Endothelial cell of umbilical vein (primary cell): ENCODE measurements at regions not wholly inside any gene's neighbourhood (a gene's known extent, or its start where the extent isn't known, plus 50 kb on each side); places are given as distances from the start of the nearest gene placed in this dataset.

Experiments
- BruUV-seq: library from RNA; stranded (reverse); fragments of 400-500 nt; replicated peaks from 2 replicates; lab custom pipeline; 2021; lab: Mats Ljungman, UMichigan
- CTCF ChIA-PET: fragments of 300-600, 350-600 bp; sonication (Branson Sonifier 250); formaldehyde crosslinking; loops from one replicate; lab custom pipeline; 2021; ENCODE audit warnings: antibody characterized with exemption, inconsistent platforms; lab: Charles Lee
- POLR2A ChIA-PET: fragments of 300-600, 350-600 bp; sonication (Branson Sonifier 250); formaldehyde crosslinking; loops from one replicate; lab custom pipeline; 2021; ENCODE audit warnings: antibody characterized with exemption, inconsistent platforms; lab: Charles Lee
- DNase-seq: peaks from one replicate; pipeline ENCODE4 v3.0.0-alpha.2; 2011; ENCODE audit warnings: low read depth, low spot score
- FAIRE-seq: peaks from 2 replicates; lab custom pipeline; 2011; peaks lifted over from hg19 to GRCh38; lab: Jason Lieb, UNC
- H2AFZ ChIP-seq: 2 replicates; pipeline ENCODE4 v1.6.0; 2012; ENCODE audit warnings: low read depth, low read length, control low read depth, inconsistent platforms
- H3K27ac ChIP-seq: 2 replicates; pipeline ENCODE4 v1.5.1; 2011; ENCODE audit warnings: low read depth, mild to moderate bottlenecking, control low read depth, low read length, moderate library complexity; ENCODE audit not compliant: insufficient read depth
- H3K27me3 ChIP-seq, 2 experiments: 2 replicates each; pipeline versions ENCODE4 v1.6.0 to v1.6.1; 2011; ENCODE audit warnings: low read length in 2 of 2, mixed read lengths in 1 of 2; ENCODE audit not compliant: control insufficient read depth in 2 of 2, insufficient read depth in 2 of 2
- H3K36me3 ChIP-seq, 2 experiments: 2 replicates in 1 of 2; 3 replicates in 1 of 2; pipeline ENCODE4 v1.5.1; 2011; ENCODE audit warnings: low read length in 2 of 2, mild to moderate bottlenecking in 1 of 2, moderate library complexity in 1 of 2; ENCODE audit not compliant: control insufficient read depth in 2 of 2, insufficient read depth in 2 of 2; ENCODE audit errors: extremely low read depth in 1 of 2
- H3K4me1 ChIP-seq: 3 replicates; pipeline ENCODE4 v1.5.1; 2011; ENCODE audit warnings: mild to moderate bottlenecking, low read length; ENCODE audit not compliant: control insufficient read depth, insufficient read depth; ENCODE audit errors: extremely low read depth
- H3K4me2 ChIP-seq: 2 replicates; pipeline ENCODE4 v1.6.1; 2011; ENCODE audit warnings: low read length, control low read depth, mixed read lengths; ENCODE audit not compliant: insufficient read depth
- H3K4me3 ChIP-seq, 3 experiments: fragments of 200-600 bp in 1 of 3; sonication (generic), shearing (Covaris generic) in 1 of 3; replicated peaks in 1 of 3; 2 replicates each; pipeline ENCODE4 v1.5.1; 2011 to 2016; ENCODE audit warnings: control low read depth in 3 of 3, low read length in 3 of 3, mild to moderate bottlenecking in 2 of 3, inconsistent platforms in 1 of 3, low read depth in 1 of 3, moderate library complexity in 1 of 3; ENCODE audit not compliant: insufficient read depth in 1 of 3
- H3K79me2 ChIP-seq: 2 replicates; pipeline ENCODE4 v1.6.0; 2012; ENCODE audit warnings: low read length, inconsistent platforms; ENCODE audit not compliant: control insufficient read depth, insufficient read depth
- H3K9ac ChIP-seq: replicated peaks from 2 replicates; pipeline ENCODE3; 2011; ENCODE audit warnings: low read length, control low read depth; ENCODE audit not compliant: insufficient read depth; ENCODE audit errors: extremely low read depth
- H3K9me1 ChIP-seq: replicated peaks from 3 replicates; pipeline ENCODE4 v1.6.0; 2011; ENCODE audit warnings: mild to moderate bottlenecking, low read length; ENCODE audit not compliant: control insufficient read depth, insufficient read depth; ENCODE audit errors: extremely low read depth
- H3K9me3 ChIP-seq: replicated peaks from 2 replicates; pipeline ENCODE4 v1.5.1; 2012; ENCODE audit warnings: low read length, inconsistent platforms; ENCODE audit not compliant: control insufficient read depth, insufficient read depth
- H4K20me1 ChIP-seq: replicated peaks from 2 replicates; pipeline ENCODE3; 2011; ENCODE audit warnings: mild to moderate bottlenecking, low read length; ENCODE audit not compliant: control insufficient read depth, insufficient read depth; ENCODE audit errors: extremely low read depth
- EZH2 ChIP-seq: IDR thresholded peaks from 2 replicates; pipeline ENCODE4 v1.6.1; 2012; ENCODE audit warnings: borderline replicate concordance, low read depth, mild to moderate bottlenecking, moderate library complexity, low read length, inconsistent platforms; ENCODE audit not compliant: severe bottlenecking
- FOS ChIP-seq: IDR thresholded peaks from 2 replicates; pipeline ENCODE4 v1.6.1; 2011; ENCODE audit warnings: mild to moderate bottlenecking, low read length, moderate library complexity, borderline replicate concordance; ENCODE audit not compliant: insufficient read depth
- GATA2 ChIP-seq: IDR thresholded peaks from 2 replicates; pipeline ENCODE4 v1.7.0; 2011; ENCODE audit warnings: low read depth, mild to moderate bottlenecking, moderate library complexity, mixed read lengths, low read length; ENCODE audit not compliant: insufficient read length, insufficient read depth
- JUN ChIP-seq: IDR thresholded peaks from 2 replicates; pipeline ENCODE4 v1.6.1; 2011; ENCODE audit warnings: borderline replicate concordance, low read depth; ENCODE audit not compliant: insufficient read length, insufficient read depth
- MYC ChIP-seq: IDR thresholded peaks from one replicate; pipeline ENCODE4 v1.6.1; 2011; ENCODE audit warnings: mild to moderate bottlenecking, low read depth, low read length
- POLR2A ChIP-seq: IDR thresholded peaks from 2 replicates; pipeline ENCODE4 v1.6.1; 2012; ENCODE audit warnings: low read depth, mild to moderate bottlenecking, control low read depth, low read length
- POLR2AphosphoS5 ChIP-seq: IDR thresholded peaks from 2 replicates; pipeline ENCODE4 v1.6.1; 2012; ENCODE audit warnings: low read depth, mild to moderate bottlenecking, control low read depth, low read length, moderate library complexity; ENCODE audit not compliant: insufficient read depth
- dilution Hi-C: fragments of 300-500 bp; cut with MboI; formaldehyde crosslinking; loops from one replicate; pipeline ENCODE4 v1.15.0; 2019; ENCODE audit warnings: low sequenced_read_pairs; ENCODE audit not compliant: extremely low pct_ligation_motif_present
- intact Hi-C: fragments of 100-400 bp; cut with micrococcal nuclease; formaldehyde crosslinking; loops from one replicate; pipeline ENCODE4 v1.10.0; 2022
- TF ChIP-seq, protein P1 (sequence below): IDR thresholded peaks from 2 replicates; pipeline ENCODE4 v1.6.1; 2011; ENCODE audit not compliant: insufficient read depth, insufficient read length
- TF ChIP-seq, protein P2 (sequence below), 2 donors: IDR thresholded peaks; 1 replicate in 1 of 2; 2 replicates in 1 of 2; pipeline ENCODE4 v1.5.1; 2011; ENCODE audit warnings: low read length in 2 of 2, mild to moderate bottlenecking in 2 of 2, moderate library complexity in 2 of 2, control low read depth in 1 of 2, inconsistent platforms in 1 of 2, low read depth in 1 of 2; ENCODE audit not compliant: insufficient read depth in 1 of 2; ENCODE audit errors: extremely low read depth in 1 of 2

DNA sequence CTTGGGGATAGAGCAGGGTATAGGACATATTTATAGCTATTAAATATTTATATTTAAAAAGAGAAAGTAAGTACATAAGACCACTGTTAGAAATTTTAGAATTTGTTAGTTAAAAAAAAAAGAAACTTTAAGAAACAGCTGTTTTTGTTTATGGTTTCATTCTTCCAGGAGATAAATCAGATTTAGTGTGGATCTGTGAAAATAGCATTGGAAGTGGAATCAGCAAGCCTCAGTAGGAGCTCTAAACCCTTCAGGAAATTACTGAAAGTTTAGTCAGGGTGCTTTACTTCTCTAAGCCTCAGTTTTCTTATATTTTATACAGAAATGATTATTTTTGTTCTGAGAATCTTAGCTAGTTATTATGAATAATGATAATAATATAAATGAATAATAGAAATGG lies 316.0 kb upstream of the NOVA1 start:
- no TSS peak for BruUV-seq
- Histone ChIP-seq H3K9me1 (no peaks in the 10 kb centered on the region), H3K4me1 (no peaks in the 10 kb centered on the region), H3K79me2 (no peaks in the 10 kb centered on the region), H3K27me3 (peaks cover 0 to 1% of the 10 kb centered on the region in 2 experiments), H3K9ac (no peak overlapping the region), H3K9me3 (no peaks in the 10 kb centered on the region), H3K27ac (no peak overlapping the region), H4K20me1 (no peaks in the 10 kb centered on the region), H3K4me3 (no peak overlapping the region), H3K36me3 (no peaks in the 10 kb centered on the region), H2AFZ (no peak overlapping the region), H3K4me2 (no peak overlapping the region)
- no peak for FAIRE-seq
- CTCF ChIA-PET: interaction anchor here (1.0 to 1.5 kb wide), 9 partner anchors 9 to 750 kb away, joined by 3 to 7 read pairs (median 3); no protein-coding TSS in a partner anchor
- DNase-seq: no peak
- POLR2A ChIA-PET: no interaction called here
- dilution Hi-C loops: no loop called here
- intact Hi-C loops: no loop called here
- TF ChIP-seq GATA2 (no peak), JUN (no peak), POLR2AphosphoS5 (no peak), POLR2A (no peak), MYC (no peak), EZH2 (no peak), FOS (no peak)
- TF ChIP-seq, protein P1, sequence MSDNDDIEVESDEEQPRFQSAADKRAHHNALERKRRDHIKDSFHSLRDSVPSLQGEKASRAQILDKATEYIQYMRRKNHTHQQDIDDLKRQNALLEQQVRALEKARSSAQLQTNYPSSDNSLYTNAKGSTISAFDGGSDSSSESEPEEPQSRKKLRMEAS: no peak
- TF ChIP-seq, protein P2, sequence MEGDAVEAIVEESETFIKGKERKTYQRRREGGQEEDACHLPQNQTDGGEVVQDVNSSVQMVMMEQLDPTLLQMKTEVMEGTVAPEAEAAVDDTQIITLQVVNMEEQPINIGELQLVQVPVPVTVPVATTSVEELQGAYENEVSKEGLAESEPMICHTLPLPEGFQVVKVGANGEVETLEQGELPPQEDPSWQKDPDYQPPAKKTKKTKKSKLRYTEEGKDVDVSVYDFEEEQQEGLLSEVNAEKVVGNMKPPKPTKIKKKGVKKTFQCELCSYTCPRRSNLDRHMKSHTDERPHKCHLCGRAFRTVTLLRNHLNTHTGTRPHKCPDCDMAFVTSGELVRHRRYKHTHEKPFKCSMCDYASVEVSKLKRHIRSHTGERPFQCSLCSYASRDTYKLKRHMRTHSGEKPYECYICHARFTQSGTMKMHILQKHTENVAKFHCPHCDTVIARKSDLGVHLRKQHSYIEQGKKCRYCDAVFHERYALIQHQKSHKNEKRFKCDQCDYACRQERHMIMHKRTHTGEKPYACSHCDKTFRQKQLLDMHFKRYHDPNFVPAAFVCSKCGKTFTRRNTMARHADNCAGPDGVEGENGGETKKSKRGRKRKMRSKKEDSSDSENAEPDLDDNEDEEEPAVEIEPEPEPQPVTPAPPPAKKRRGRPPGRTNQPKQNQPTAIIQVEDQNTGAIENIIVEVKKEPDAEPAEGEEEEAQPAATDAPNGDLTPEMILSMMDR (IDR thresholded peaks at IDR 0.05; ENCODE audit: extremely low read depth in 1 of 2, insufficient read depth in 1 of 2, low read depth in 1 of 2, low read length in 2 of 2): no peak
